ENCODE measurements at regions not wholly inside any gene's neighbourhood (a gene's known extent, or its start where the extent isn't known, plus 50 kb on each side); places are given as distances from the start of the nearest gene placed in this dataset.
"Not testable (repeated sequence)": the region's sequence is repeated elsewhere in the genome, so short reads cannot be mapped to it uniquely, and the experiment has no call there.

DNA sequence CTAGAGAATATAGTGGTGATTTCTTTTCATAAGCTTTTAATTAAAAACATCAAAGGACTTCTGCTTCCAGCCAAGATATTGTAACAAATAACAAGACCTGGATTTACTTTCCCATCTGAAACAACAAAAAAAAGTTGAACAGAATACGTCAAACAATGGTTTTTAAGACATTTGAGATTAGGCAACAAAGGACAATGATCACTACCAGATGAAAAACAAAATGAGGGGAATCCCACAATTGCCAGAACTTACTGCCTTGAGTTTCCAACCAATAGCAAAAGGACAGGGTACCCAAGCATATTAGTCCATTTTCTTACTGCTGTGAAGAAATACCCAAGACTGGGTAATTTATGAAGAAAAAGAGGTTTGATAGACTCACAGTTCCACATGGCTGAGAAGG is 341.4 kb upstream of the INTU start:
- DNase-seq: no peak

DNA sequence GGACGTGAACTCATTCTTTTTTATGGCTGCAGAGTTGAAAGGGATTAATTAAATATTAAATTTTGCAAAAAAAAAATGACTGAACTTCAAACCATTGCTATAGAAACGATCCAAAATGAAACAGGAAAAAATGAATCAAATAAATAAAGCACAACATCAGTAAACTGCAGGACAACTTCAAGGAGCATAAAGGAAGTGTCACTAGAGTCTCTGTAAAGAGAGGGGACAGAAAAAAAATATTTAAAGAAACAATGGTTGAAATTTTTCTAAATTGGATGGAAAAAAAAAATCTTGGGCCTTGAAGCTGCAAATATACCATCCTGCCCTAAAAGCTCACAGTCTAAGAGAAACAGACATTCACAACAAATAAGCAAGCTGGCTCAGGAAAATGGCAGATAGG is 339.3 kb upstream of the INTU start:
- no peak for DNase-seq

GRCh38 chr4:127304356-127304755 is 328.4 kb upstream of the INTU start:
- DNase-seq: no peak

GRCh38 chr4:127307996-127308395 is 324.8 kb upstream of the INTU start:
- DNase-seq: no peak

GRCh38 chr4:127309369-127310102 is 323.2 kb upstream of the INTU start:
- no peak for DNase-seq

DNA sequence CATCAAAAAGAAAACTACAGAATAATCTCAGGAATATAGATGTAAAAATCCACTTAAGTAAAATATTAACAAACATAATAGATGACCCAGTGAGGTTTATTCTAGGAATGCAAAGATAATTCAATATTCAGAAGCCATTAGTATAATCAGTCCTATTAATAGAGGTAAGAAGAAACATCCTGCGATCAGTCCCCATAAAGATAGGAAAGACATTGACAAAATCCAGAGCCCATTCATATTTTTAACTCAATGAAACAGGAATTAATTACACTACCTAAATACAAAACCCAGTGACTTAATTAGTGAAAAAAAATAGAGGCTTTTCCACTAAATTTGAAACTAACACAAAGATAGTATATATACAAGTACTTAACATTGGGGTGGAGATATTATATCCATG is 321.4 kb upstream of the INTU start:
- DNase-seq: no peak

DNA sequence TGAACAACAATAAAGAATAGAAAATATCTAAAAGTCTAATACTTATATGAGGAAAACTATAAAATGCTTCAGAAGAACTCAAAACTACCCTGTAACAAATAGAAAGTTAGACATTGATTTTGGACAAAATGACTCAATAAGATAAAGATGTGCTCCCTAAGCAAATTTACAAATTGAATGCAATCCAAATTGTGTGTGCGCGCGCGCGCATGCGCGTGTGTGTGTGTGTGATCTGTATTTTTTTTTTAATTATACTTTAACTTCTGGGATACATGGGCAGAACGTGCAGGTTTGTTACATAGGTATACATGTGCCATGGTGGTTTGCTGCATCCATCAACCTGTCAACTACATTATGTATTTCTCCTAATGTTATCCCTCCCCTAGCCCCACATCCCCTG is 320.8 kb upstream of the INTU start:
- DNase-seq: no peak

GRCh38 chr4:127313767-127314166 is 319.0 kb upstream of the INTU start:
- no peak for DNase-seq

DNA sequence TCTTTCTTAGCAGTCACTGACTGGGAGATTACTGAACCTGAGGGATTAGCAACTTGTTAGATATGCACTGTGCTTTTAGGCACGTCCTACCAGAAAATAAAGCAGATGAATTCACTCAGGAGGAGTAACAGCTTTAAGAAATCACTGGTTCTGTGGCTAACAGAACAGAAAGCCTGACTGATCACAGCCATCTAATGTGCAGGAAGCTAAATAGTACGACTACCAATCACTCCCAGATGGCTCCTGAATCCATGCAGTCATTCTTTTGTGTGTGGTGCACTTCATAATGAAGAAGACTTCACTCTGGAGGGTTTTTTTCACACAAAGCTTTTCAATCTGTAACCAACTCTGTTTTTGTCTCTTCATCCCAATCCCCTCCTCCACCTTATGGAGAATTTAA is 305.3 kb upstream of the INTU start:
- DNase-seq: no peak

GRCh38 chr4:127335073-127335620 is 297.6 kb upstream of the INTU start:
- DNase-seq: no peak

DNA sequence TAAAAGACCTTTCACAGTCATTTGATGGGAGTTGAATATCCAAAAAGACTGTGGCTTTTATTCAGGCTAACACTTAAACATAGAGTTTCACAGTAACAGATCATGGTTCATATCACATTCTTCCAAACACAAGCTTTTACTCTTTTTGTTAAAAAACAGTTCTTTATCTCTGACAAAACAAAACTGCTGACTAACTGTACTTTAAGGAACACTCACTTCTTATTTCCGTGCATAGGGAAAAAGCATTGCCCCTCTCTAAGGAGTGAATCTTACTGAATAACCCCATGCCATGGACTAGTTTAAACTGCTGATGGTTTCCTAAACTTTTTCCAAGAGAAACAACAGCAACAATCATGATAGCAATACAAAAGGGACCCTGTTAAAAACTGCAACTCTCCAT is 297.0 kb upstream of the INTU start:
- DNase-seq: no peak

DNA sequence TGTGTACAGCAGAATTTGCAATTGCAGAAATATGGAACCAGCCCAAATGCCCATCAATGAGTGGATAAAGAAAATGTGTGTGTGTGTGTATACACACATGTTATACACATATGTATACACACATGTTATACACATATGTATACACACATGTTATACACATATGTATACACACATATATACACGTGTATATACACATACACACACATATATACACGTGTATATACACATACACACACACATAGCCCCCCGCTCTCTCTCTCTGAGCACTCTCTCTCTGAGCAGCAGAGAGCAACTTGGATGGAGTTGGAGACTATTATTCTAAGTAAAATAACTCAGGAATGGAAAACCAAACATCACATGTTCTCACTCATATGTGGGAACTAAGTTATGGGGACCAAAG is 289.6 kb upstream of the INTU start:
- not testable (repeated sequence) for DNase-seq

DNA sequence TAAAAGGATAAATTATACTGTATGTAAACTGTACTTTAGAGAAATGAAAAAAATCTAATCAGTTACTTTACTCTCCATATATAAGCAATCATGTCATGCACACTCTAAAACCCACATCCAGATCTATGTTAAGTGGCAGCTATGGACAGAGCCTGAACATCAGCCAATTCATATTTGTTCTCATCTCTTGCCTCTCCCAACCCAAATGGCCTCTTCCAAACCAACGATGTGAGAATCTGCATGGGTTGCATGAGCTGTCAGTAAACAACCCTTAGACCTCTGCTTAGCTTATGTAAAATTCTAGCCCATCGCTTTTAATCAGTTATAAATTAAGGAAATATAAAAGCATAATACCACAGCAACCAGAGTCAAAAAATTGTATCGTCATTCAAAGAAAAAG is 288.7 kb upstream of the INTU start:
- no peak for DNase-seq

- DNase-seq: no peak
These were observed 284.8 kb upstream of the INTU start for GRCh38 chr4:127347936-127348335.

DNA sequence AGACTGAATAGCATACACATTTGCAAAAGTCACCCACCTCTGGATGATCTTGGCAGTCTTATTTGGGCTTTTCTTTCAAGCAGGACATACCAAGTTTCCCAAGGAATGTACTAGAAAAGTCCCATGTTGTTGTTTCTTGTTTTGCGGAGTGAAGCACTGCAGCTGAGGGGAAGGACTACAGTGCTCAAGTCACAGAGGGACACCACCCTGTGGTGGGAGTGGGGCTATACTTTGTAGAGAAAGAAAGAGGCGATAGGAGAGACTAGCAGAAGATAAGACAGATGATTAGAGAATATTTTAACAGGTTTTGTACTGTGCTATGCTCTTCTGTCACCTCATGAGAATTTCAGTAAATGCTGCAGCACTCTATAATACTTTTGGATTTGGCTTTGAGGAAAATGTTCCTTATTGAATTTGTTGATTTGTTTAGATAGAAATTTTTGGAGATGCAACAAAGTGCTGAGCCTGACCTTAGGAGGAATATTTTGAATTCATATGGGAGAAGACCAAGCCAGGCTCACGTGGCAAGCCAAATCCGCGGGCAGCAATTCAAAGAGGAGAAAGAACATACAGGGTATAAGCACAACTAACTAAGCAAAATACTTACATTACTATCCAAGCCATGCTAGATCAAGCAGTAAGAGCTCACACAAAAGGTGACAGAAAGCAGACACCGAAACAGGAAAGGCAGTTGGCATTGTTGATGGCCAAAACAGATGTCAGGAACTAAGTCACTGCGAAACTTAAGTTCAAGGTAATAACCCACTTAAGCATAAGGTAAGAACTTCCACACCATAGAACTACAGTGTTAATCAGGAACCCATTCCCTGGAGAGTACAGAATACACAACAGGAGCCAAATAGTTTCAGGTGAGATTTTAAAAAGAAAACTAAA is 280.3 kb upstream of the INTU start:
- DNase-seq: no peak

DNA sequence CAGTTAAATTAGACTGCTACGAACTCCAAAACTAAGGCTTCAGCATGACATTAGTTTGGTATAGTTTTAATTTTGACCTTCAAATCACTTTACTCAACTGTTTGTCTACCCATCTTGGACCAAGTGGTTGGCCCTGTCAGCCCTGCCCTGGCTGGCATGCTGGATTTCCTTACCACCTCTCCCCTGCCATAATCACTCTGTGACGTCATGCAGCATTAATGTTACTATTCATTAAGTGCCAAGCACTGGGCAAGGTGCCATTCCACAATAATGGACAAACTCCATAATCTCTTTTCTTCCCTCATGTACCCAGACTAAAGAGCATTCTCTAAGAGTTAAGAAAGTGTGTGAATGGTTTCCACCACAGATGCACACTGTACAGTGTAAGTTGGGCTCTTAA is 277.0 kb upstream of the INTU start:
- DNase-seq: no peak

- DNase-seq: no peak
These were observed 275.0 kb upstream of the INTU start for GRCh38 chr4:127357765-127358164.

- DNase-seq: no peak
These were observed 270.1 kb upstream of the INTU start for GRCh38 chr4:127362686-127363085.

DNA sequence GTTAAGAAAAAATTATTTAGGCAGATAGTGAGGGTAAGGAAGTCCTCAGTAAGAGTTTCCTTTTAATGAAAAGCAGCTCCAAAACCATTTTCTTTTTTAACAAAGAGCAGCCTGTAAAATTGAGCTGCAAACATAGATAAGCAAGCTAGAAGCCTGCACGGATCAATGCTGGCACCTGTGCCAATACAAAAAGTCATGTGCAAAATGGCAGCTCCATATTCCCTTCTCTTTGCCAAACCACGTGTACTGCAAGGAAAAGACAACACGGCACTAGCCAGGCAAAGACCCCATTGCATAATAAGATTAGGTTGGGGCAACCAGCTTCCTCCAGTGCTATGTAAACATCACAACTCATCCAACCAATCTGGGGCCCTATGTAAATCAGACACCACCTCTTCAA is 268.4 kb upstream of the INTU start:
- DNase-seq: no peak

- DNase-seq: no peak
These were observed 267.8 kb upstream of the INTU start for GRCh38 chr4:127364911-127365310.

- no peak for DNase-seq
These were observed 262.2 kb upstream of the INTU start for GRCh38 chr4:127370604-127371003.

DNA sequence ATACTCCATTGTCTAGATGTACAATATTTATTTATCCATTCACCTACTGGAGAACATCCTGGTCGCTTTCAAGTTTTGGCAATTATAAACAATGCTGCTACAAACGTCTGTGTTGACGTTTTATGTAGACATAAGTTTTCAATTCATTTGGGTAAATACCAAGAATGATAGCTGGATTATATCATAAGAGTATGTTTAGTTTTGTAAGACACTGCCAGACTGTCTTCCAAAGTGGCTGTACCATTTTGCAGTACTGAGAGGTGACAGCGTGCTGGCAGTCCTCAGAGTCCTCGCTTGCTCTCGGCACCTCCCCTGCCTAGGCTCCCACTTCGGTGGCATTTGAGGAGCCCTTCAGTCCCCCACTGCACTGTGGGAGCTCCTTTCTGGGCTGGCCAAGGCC is 253.3 kb upstream of the INTU start:
- no peak for DNase-seq

DNA sequence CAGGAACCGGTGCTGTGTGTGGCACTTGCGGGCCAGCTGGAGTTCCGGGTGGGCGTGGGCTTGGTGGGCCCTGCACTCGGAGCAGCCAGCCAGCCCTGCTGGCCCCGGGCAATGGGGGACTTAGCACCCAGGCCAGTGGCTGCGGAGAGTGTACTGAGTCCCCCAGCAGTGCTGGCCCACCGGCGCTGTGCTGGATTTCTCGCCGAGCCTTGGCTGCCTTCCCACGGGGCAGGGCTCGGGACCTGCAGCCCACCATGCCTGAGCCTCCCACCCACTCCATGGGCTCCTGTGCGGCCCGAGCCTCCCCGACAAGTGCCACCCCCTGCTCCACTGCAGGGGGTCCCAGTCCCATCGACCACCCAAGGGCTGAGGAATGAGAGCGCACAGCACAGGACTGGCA is 252.8 kb upstream of the INTU start:
- DNase-seq: not testable (repeated sequence)

DNA sequence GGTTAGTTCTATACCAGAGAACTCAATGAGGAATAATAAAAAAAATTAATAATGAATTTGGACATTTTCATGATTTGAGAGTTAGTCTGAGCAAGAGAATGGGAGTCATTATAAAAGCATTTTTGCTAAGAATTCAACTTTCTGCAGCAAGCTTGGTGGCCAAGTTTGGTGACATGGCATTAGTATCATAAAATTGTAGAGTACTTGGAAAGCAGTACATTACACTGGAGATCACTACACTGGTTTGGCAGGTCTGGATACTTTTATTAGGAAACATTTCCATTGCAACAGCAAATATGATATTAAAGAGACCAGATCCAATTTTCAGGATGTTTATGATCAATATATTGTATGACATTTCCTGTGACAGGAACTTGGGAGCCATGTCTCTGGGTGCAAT is 249.1 kb upstream of the INTU start:
- no peak for DNase-seq
